Heart left ventricle (tissue), 13 donors: ENCODE measurements at regions not wholly inside any gene's neighbourhood (a gene's known extent, or its start where the extent isn't known, plus 50 kb on each side); places are given as distances from the start of the nearest gene placed in this dataset.
A peak's percentile ranks its signal among the peaks of the same experiment; 100 is the strongest.

ENCODE experiments used
- CTCF ChIP-seq, 12 donors: fragments of 200-600 bp; sonication (generic) in 4 of 12; IDR thresholded peaks; one replicate each; pipeline versions ENCODE4 v1.5.0 to v1.8.0; 2018 to 2022; ENCODE audit warnings: antibody characterized with exemption in 12 of 12, mild to moderate bottlenecking in 5 of 12
- POLR2A ChIP-seq, 2 donors: fragments of 450-650 bp; IDR thresholded peaks; one replicate each; pipeline ENCODE4 v1.6.1; 2017; ENCODE audit warnings: antibody characterized with exemption in 2 of 2, mild to moderate bottlenecking in 2 of 2, moderate library complexity in 2 of 2
- donor health status: ischemic (EF 13 %, LVEDD 7.1; RV severe dilation, severe dysfunction).
- donor health status: DM: no; HTN: yes; CAD: no.
- donor health status: DM: no; HTN: no; CAD: no.
- donor health status: ischemic (EF 25% LVEDD 6.9; RV normal size, moderate dysfunction).
- donor health status: ischemic (EF 25% LVEDD 5.7; RV mildly dilated, moderate dysfunction).
- donor health status: ischemic (EF 35%, LVEDD 5.7; RV mildly dilated, moderate dysfunction).
- donor health status: nonischemic (EF 11% LVEDD 7.7; RV severe dilation, severe dysfunction).
- donor health status: DM: yes; HTN: yes; CAD: no.
- donor health status: PGD.
- donor health status: ischemic (EF 29% LVEDD 5.4; RV normal size, mild dysfunction).
- donor health status: nonischemic (EF 23%, LVEDD 6.1; RV moderate dilation, normal function).

DNA sequence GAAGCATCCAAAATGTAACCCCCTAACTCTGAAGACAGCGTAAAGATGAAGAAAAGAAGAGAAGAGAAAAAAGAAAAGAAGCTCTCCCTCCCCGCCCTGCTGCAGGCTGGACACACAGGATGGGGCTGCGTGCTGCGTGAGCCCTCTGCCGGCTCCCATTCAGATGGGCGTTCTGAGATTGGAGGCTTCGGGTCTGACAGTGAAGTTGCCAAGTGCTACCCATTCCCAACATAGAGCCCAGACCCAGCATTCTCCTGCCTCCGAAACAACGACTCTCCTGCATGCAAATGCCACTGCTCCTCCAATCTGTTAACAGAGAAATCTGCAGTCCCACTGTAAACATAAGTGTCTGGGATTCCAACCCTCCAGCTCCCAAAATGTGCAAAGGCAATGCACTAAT is 234.9 kb downstream of the BCL11A start:
- peak in 7 of 12 donors; percentile 14 to 40 (median 27) for TF ChIP-seq CTCF (IDR thresholded peaks at IDR 0.05)
- no peak for TF ChIP-seq POLR2A (IDR thresholded peaks at IDR 0.05)
